ENCODE measurements at regions not wholly inside any gene's neighbourhood (a gene's known extent, or its start where the extent isn't known, plus 50 kb on each side); places are given as distances from the start of the nearest gene placed in this dataset.

DNA sequence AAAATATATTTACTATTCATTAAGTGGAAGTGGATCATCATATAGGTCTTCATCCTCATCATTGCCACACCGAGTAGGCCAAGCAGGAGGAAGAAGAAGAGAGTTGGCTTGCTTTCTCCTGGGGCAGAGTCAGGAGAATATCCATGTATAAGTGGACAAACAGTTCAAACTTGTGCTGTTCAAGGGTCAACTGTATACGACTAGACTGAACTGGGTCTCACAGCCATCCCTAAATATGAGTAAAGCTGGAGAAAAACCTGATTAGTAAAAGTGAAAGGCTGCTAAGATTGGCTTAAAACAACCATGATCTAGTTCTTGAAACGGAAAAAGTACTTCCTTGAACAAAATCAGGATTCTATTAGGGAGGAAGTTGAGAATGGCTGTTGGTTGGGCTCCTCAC is 276.7 kb upstream of the ADRA1B start:
- no peak for TF ChIP-seq POLR2AphosphoS5 (IDR thresholded peaks at IDR 0.05)
- TF ChIP-seq, protein P1, sequence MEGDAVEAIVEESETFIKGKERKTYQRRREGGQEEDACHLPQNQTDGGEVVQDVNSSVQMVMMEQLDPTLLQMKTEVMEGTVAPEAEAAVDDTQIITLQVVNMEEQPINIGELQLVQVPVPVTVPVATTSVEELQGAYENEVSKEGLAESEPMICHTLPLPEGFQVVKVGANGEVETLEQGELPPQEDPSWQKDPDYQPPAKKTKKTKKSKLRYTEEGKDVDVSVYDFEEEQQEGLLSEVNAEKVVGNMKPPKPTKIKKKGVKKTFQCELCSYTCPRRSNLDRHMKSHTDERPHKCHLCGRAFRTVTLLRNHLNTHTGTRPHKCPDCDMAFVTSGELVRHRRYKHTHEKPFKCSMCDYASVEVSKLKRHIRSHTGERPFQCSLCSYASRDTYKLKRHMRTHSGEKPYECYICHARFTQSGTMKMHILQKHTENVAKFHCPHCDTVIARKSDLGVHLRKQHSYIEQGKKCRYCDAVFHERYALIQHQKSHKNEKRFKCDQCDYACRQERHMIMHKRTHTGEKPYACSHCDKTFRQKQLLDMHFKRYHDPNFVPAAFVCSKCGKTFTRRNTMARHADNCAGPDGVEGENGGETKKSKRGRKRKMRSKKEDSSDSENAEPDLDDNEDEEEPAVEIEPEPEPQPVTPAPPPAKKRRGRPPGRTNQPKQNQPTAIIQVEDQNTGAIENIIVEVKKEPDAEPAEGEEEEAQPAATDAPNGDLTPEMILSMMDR (IDR thresholded peaks at IDR 0.05), result no peak
- TF ChIP-seq POLR2A (IDR thresholded peaks at IDR 0.05), result no peak
